Hepatocyte (in vitro differentiated cells): ENCODE measurements at regions not wholly inside any gene's neighbourhood (a gene's known extent, or its start where the extent isn't known, plus 50 kb on each side); places are given as distances from the start of the nearest gene placed in this dataset.

Experiments used
- DNase-seq: peaks from one replicate; pipeline ENCODE4 v3.0.0-alpha.2; 2016; ENCODE audit warnings: low spot score
- H2AFZ ChIP-seq: fragments of 200-600 bp; sonication (generic); 2 replicates; pipeline ENCODE4 v1.6.0; 2016; ENCODE audit warnings: antibody characterized with exemption, mild to moderate bottlenecking
- H3K27ac ChIP-seq: fragments of 200-600 bp; sonication (generic); 2 replicates; pipeline ENCODE4 v1.5.1; 2016; ENCODE audit warnings: mild to moderate bottlenecking
- H3K27me3 ChIP-seq: fragments of 200-600 bp; sonication (generic); 2 replicates; pipeline ENCODE4 v1.6.1; 2016
- H3K36me3 ChIP-seq: fragments of 200-600 bp; sonication (generic); replicated peaks from 2 replicates; pipeline ENCODE4 v1.5.1; 2016; ENCODE audit warnings: low read depth; ENCODE audit not compliant: insufficient read depth
- H3K4me1 ChIP-seq: fragments of 200-600 bp; sonication (generic); 2 replicates; pipeline ENCODE4 v1.5.1; 2016; ENCODE audit warnings: mild to moderate bottlenecking, moderate library complexity; ENCODE audit not compliant: insufficient read depth
- H3K4me2 ChIP-seq: fragments of 200-600 bp; sonication (generic); 2 replicates; pipeline ENCODE4 v1.6.0; 2016
- H3K4me3 ChIP-seq: fragments of 200-600 bp; sonication (generic); 2 replicates; pipeline ENCODE4 v1.5.1; 2016; ENCODE audit warnings: mild to moderate bottlenecking
- H3K79me2 ChIP-seq: fragments of 200-600 bp; sonication (generic); 2 replicates; pipeline ENCODE4 v1.6.0; 2017; ENCODE audit warnings: mild to moderate bottlenecking
- H3K9me2 ChIP-seq: fragments of 200-600 bp; sonication (generic); replicated peaks from 2 replicates; pipeline ENCODE4 v1.6.0; 2017; ENCODE audit warnings: mild to moderate bottlenecking; ENCODE audit not compliant: insufficient read depth
- H3K9me3 ChIP-seq: fragments of 200-600 bp; sonication (generic); 2 replicates; pipeline ENCODE4 v1.5.1; 2016; ENCODE audit warnings: low read depth, mild to moderate bottlenecking
- H4K20me1 ChIP-seq: fragments of 200-600 bp; sonication (generic); 2 replicates; pipeline ENCODE4 v1.6.0; 2016; ENCODE audit warnings: mild to moderate bottlenecking; ENCODE audit not compliant: insufficient read depth, poor library complexity, severe bottlenecking
- CTCF ChIP-seq: fragments of 200-600 bp; sonication (generic); IDR thresholded peaks from 2 replicates; pipeline ENCODE4 v1.5.1; 2016; ENCODE audit warnings: antibody characterized with exemption, mild to moderate bottlenecking; ENCODE audit not compliant: poor library complexity
- EZH2 ChIP-seq: fragments of 200-600 bp; sonication (generic); IDR thresholded peaks from 2 replicates; pipeline ENCODE4 v1.6.1; 2016; ENCODE audit warnings: antibody characterized with exemption, mild to moderate bottlenecking, borderline replicate concordance
- EZH2phosphoT487 ChIP-seq: fragments of 200-600 bp; sonication (generic); IDR thresholded peaks from one replicate; pipeline ENCODE4 v1.6.1; 2018; ENCODE audit warnings: antibody characterized with exemption, mild to moderate bottlenecking, low read depth, moderate library complexity; ENCODE audit not compliant: unreplicated experiment, severe bottlenecking
- WGBS: methylation state at CpG from one replicate; pipeline ENCODE4 v1.1.6; 2016; ENCODE audit warnings: low lambda C conversion rate; ENCODE audit errors: missing lambda C conversion rate; 5-methylcytosine and 5-hydroxymethylcytosine counted together

DNA sequence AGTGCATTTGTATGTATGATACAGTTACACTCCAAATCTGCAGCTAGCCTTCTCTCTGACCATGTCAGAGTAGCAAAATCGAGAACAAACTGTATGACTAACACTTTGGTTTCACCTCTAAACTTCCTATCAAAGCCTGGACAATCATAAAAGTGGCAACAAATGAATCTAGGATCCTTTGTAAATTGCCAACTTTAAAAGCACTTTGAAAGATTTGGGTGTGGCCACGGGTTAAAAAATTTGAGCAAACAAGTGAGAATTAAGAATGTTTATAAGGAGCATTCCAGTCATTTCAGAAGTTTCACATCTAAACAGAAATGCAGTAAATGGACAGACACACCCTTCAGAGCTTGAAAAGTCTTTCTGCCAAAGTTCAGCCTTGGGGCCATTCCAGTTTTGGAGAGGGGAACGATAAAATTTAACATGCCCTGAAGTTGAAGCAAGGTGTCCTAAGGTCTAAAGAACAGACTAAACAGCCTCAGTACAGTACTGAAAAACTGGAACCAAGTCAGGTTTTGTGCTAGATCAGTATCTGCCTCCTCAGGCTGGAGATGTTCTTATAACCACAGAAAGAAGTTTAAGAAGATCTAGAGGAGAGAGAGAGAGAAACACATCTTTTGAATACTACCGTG, 181.9 kb upstream of the BDNF start:
- Histone ChIP-seq H3K27ac (no peak overlapping the region), H3K4me2 (no peak overlapping the region), H3K9me2 (no peaks in the 10 kb centered on the region), H3K4me1 (peaks cover 3% of the 10 kb centered on the region), H3K4me3 (no peak overlapping the region), H2AFZ (no peak overlapping the region), H4K20me1 (no peaks in the 10 kb centered on the region), H3K9me3 (no peaks in the 10 kb centered on the region), H3K36me3 (no peaks in the 10 kb centered on the region), H3K27me3 (no peaks in the 10 kb centered on the region), H3K79me2 (no peaks in the 10 kb centered on the region)
- no peak for DNase-seq
- TF ChIP-seq CTCF (no peak), EZH2 (no peak), EZH2phosphoT487 (no peak)
- WGBS: 65% methylated on average over 4 of the region's 4 CpGs

DNA sequence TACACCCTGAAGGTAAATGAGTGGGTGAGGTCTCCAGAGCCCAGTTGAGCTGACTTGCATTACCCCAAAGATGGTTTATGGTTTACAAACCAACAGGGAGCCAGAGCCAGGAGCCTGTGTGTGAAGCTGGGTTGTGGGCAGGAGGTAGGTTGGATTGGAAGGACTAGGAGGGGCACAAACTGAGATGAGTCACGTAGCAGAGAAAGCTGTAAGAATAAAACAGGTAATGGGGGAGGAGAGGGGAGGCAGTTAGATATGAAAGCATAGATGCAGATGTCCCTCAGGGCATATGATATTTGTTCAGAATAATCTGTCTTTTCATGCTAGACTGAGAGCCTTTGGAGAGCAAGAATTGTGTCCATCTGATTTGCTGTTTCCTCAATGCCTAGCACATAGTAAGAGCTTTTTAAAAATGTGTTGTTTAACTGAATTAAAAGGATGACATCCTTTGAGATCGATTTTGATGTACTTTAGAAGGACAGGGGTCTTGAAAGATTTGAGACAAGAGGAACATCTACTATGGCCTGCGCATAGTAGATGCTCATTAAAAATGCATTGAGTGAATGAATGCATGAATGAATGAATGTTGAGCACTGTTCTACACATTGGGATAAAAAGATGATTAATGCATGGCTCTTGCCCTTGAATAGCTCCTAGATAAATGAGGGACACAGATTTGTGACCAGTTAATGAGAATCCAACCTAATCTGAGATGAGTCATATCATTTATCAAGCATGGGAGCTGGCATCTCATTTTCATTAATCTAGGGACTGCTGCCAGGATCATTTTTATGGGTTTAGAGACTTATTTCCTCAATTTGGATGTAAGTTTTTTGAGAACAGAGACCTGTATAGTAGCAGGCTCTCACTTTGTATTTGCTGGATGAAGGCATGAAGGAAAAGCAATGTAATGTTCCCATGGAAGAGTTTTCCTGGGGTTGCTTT, 175.8 kb upstream of the BDNF start:
- Histone ChIP-seq H3K9me2 (no peaks in the 10 kb centered on the region), H3K36me3 (no peaks in the 10 kb centered on the region), H3K79me2 (no peaks in the 10 kb centered on the region), H3K27me3 (no peaks in the 10 kb centered on the region), H3K4me1 (no peaks in the 10 kb centered on the region), H3K4me3 (no peak overlapping the region), H3K9me3 (no peaks in the 10 kb centered on the region), H3K4me2 (no peak overlapping the region), H3K27ac (no peak overlapping the region), H4K20me1 (no peaks in the 10 kb centered on the region), H2AFZ (no peak overlapping the region)
- TF ChIP-seq CTCF (no peak), EZH2 (no peak), EZH2phosphoT487 (no peak)
- WGBS: 85% methylated on average over 3 of the region's 3 CpGs
- no peak for DNase-seq

DNA sequence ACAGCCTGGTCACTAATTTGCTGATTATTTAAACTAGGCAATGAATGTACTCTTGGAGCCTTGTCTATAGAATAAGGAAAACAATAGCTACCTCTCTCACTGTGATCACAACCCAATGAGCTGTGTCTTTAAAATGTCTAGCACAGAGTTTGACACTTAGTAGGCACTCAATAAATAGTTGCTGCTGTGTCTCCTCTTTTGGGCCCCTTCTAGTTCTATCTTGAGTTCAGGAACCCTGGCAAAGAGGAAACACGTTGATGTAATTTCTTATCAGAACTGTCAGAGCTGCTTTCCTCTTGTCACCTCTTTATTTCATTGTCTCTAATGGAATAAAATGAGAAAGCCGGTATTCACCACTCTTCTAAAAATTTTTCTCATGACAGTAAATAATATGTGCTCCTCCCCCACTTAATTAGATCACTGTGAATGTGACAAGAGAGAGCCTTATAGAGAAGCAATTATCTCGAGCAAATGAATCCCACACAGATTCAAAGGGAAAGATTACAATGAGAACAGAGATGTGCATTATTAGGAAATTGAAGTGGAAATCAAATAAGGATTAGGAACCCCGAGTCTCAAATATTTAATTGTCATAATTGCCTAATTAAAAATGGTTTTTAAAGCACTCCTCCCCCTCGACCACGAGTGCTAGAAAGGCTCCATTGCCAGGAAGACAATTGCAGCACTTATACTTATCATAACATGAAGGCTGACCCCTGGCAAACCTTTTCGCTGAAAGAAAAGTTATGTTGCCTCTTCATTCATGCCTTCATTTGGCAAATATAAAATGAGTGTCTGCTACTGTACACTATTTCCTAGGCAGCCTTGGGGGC, 175.0 kb upstream of the BDNF start:
- no peak for DNase-seq
- TF ChIP-seq CTCF (no peak), EZH2phosphoT487 (no peak), EZH2 (no peak)
- Histone ChIP-seq H3K79me2 (no peaks in the 10 kb centered on the region), H3K27me3 (no peaks in the 10 kb centered on the region), H3K4me3 (no peak overlapping the region), H2AFZ (no peak overlapping the region), H3K4me1 (no peaks in the 10 kb centered on the region), H3K9me3 (no peaks in the 10 kb centered on the region), H3K9me2 (no peaks in the 10 kb centered on the region), H3K4me2 (no peak overlapping the region), H3K27ac (no peak overlapping the region), H3K36me3 (no peaks in the 10 kb centered on the region), H4K20me1 (no peaks in the 10 kb centered on the region)
- 69% methylated on average over 7 of the region's 7 CpGs for whole genome bisulfite sequencing
